Activated T-helper 2 cell treated with anti-CD3 and anti-CD28 coated beads, Interferon-gamma antibody, Interleukin-2, Interleukin-4, amounts not matched to agents 10 μg/mL and 5 μg/mL and 100 μg/mL, durations not matched to agents 14 hours and 24 hours and 36 hours (primary cell): ENCODE measurements at regions not wholly inside any gene's neighbourhood (a gene's known extent, or its start where the extent isn't known, plus 50 kb on each side); places are given as distances from the start of the nearest gene placed in this dataset.

Experiments
- DNase-seq: peaks from one replicate; pipeline ENCODE4 v3.0.0; 2021; ENCODE audit warnings: low spot score
- H3K27ac Mint-ChIP-seq: one replicate; pipeline ENCODE4 v1.8.0; 2021; ENCODE audit warnings: mixed read lengths
- H3K27me3 Mint-ChIP-seq: one replicate; pipeline ENCODE4 v1.8.0; 2021; ENCODE audit warnings: low read depth, mixed read lengths
- H3K36me3 Mint-ChIP-seq: one replicate; pipeline ENCODE4 v1.8.0; 2021; ENCODE audit warnings: low read depth, mixed read lengths
- H3K4me1 Mint-ChIP-seq: one replicate; pipeline ENCODE4 v1.8.0; 2021; ENCODE audit warnings: low read depth, mixed read lengths
- H3K4me3 Mint-ChIP-seq: one replicate; pipeline ENCODE4 v1.8.0; 2021; ENCODE audit warnings: low read depth, mild to moderate bottlenecking, moderate library complexity, mixed read lengths
- H3K9me3 Mint-ChIP-seq: one replicate; pipeline ENCODE4 v1.8.0; 2021; ENCODE audit warnings: mixed read lengths
- intact Hi-C: fragments of 100-400 bp; cut with micrococcal nuclease; formaldehyde crosslinking; loops from one replicate; pipeline ENCODE4 v1.15.1; 2023

- Mint-ChIP-seq H3K4me1 (no peaks in the 10 kb centered on the region), H3K27ac (no peak overlapping the region), H3K27me3 (no peaks in the 10 kb centered on the region), H3K9me3 (no peaks in the 10 kb centered on the region), H3K4me3 (no peak overlapping the region), H3K36me3 (no peaks in the 10 kb centered on the region)
- no peak for DNase-seq
- intact Hi-C loops, result no loop called here
Measured at GRCh38 chr6:145406783-145407182, 328.5 kb downstream of the EPM2A start.

- Mint-ChIP-seq H3K4me1 (no peaks in the 10 kb centered on the region), H3K4me3 (no peak overlapping the region), H3K27ac (no peak overlapping the region), H3K36me3 (no peaks in the 10 kb centered on the region), H3K27me3 (no peaks in the 10 kb centered on the region), H3K9me3 (no peaks in the 10 kb centered on the region)
- intact Hi-C loops, result no loop called here
- no peak for DNase-seq
Measured at GRCh38 chr6:145415616-145416015, 319.7 kb downstream of the EPM2A start.

- H3K27ac Mint-ChIP-seq, result no peak overlapping the region
- H3K27me3 Mint-ChIP-seq, result no peaks in the 10 kb centered on the region
- H3K4me3 Mint-ChIP-seq, result no peak overlapping the region
- no peak for DNase-seq
- no peaks in the 10 kb centered on the region for H3K4me1 Mint-ChIP-seq
- intact Hi-C loops, result no loop called here
- no peaks in the 10 kb centered on the region for H3K36me3 Mint-ChIP-seq
- no peaks in the 10 kb centered on the region for H3K9me3 Mint-ChIP-seq
Measured at GRCh38 chr6:145420599-145420998, 314.7 kb downstream of the EPM2A start.

GRCh38 chr6:145423936-145424335 is 311.4 kb downstream of the EPM2A start:
- no peaks in the 10 kb centered on the region for H3K9me3 Mint-ChIP-seq
- no peak overlapping the region for H3K4me3 Mint-ChIP-seq
- intact Hi-C loops, result no loop called here
- DNase-seq, result no peak
- no peaks in the 10 kb centered on the region for H3K27me3 Mint-ChIP-seq
- no peak overlapping the region for H3K27ac Mint-ChIP-seq
- no peaks in the 10 kb centered on the region for H3K4me1 Mint-ChIP-seq
- no peaks in the 10 kb centered on the region for H3K36me3 Mint-ChIP-seq

GRCh38 chr6:145427232-145427631 is 308.1 kb downstream of the EPM2A start:
- no peaks in the 10 kb centered on the region for H3K9me3 Mint-ChIP-seq

GRCh38 chr6:145428706-145429105 is 306.6 kb downstream of the EPM2A start:
- H3K4me1 Mint-ChIP-seq, result no peaks in the 10 kb centered on the region
- no peaks in the 10 kb centered on the region for H3K27me3 Mint-ChIP-seq
- H3K9me3 Mint-ChIP-seq, result no peaks in the 10 kb centered on the region
- H3K27ac Mint-ChIP-seq, result no peak overlapping the region
- intact Hi-C loops, result no loop called here
- H3K36me3 Mint-ChIP-seq, result no peaks in the 10 kb centered on the region
- no peak for DNase-seq
- H3K4me3 Mint-ChIP-seq, result no peak overlapping the region

More at GRCh38 chr6:145427232-145427631, 308.1 kb downstream of the EPM2A start:
- Mint-ChIP-seq H3K27me3 (no peaks in the 10 kb centered on the region), H3K36me3 (no peaks in the 10 kb centered on the region), H3K27ac (no peak overlapping the region), H3K4me3 (no peak overlapping the region), H3K4me1 (no peaks in the 10 kb centered on the region)
- no peak for DNase-seq
- intact Hi-C loops, result no loop called here

- intact Hi-C loops, result no loop called here
- Mint-ChIP-seq H3K4me1 (no peaks in the 10 kb centered on the region), H3K27ac (no peak overlapping the region), H3K36me3 (no peaks in the 10 kb centered on the region), H3K4me3 (no peak overlapping the region), H3K27me3 (no peaks in the 10 kb centered on the region), H3K9me3 (peaks cover 26% of the 10 kb centered on the region)
- no peak for DNase-seq
Measured at GRCh38 chr6:145442110-145442509, 293.2 kb downstream of the EPM2A start.

- H3K27me3 Mint-ChIP-seq, result no peaks in the 10 kb centered on the region
- no peaks in the 10 kb centered on the region for H3K4me1 Mint-ChIP-seq
- peaks cover 25% of the 10 kb centered on the region for H3K9me3 Mint-ChIP-seq
- DNase-seq, result no peak
- no peaks in the 10 kb centered on the region for H3K36me3 Mint-ChIP-seq
- intact Hi-C loops, result no loop called here
- H3K4me3 Mint-ChIP-seq, result no peak overlapping the region
- no peak overlapping the region for H3K27ac Mint-ChIP-seq
Measured at GRCh38 chr6:145445674-145446073, 289.6 kb downstream of the EPM2A start.

- Mint-ChIP-seq H3K9me3 (peaks cover 8% of the 10 kb centered on the region), H3K4me1 (no peaks in the 10 kb centered on the region), H3K4me3 (no peak overlapping the region), H3K27ac (no peak overlapping the region), H3K36me3 (no peaks in the 10 kb centered on the region), H3K27me3 (no peaks in the 10 kb centered on the region)
- intact Hi-C loops, result no loop called here
- DNase-seq, result no peak
Measured at GRCh38 chr6:145451029-145451428, 284.3 kb downstream of the EPM2A start.

GRCh38 chr6:145453376-145453775 is 281.9 kb downstream of the EPM2A start:
- no peak overlapping the region for H3K27ac Mint-ChIP-seq
- H3K36me3 Mint-ChIP-seq, result no peaks in the 10 kb centered on the region
- no peak overlapping the region for H3K4me3 Mint-ChIP-seq
- DNase-seq, result no peak
- intact Hi-C loops, result no loop called here
- no peaks in the 10 kb centered on the region for H3K4me1 Mint-ChIP-seq
- H3K9me3 Mint-ChIP-seq, result no peaks in the 10 kb centered on the region
- H3K27me3 Mint-ChIP-seq, result no peaks in the 10 kb centered on the region

- Mint-ChIP-seq H3K4me3 (no peak overlapping the region), H3K4me1 (no peaks in the 10 kb centered on the region), H3K27me3 (no peaks in the 10 kb centered on the region), H3K36me3 (no peaks in the 10 kb centered on the region), H3K9me3 (no peaks in the 10 kb centered on the region), H3K27ac (no peak overlapping the region)
- no peak for DNase-seq
- intact Hi-C loops, result no loop called here
Measured at GRCh38 chr6:145454006-145454405, 281.3 kb downstream of the EPM2A start.

GRCh38 chr6:145457556-145457955 is 277.8 kb downstream of the EPM2A start:
- no peak for DNase-seq
- no peak overlapping the region for H3K27ac Mint-ChIP-seq
- H3K4me1 Mint-ChIP-seq, result no peaks in the 10 kb centered on the region
- no peaks in the 10 kb centered on the region for H3K9me3 Mint-ChIP-seq
- H3K4me3 Mint-ChIP-seq, result no peak overlapping the region
- H3K36me3 Mint-ChIP-seq, result no peaks in the 10 kb centered on the region
- intact Hi-C loops, result no loop called here
- no peaks in the 10 kb centered on the region for H3K27me3 Mint-ChIP-seq

- Mint-ChIP-seq H3K27ac (no peak overlapping the region), H3K9me3 (peaks cover 10% of the 10 kb centered on the region), H3K27me3 (no peaks in the 10 kb centered on the region), H3K4me3 (no peak overlapping the region), H3K36me3 (no peaks in the 10 kb centered on the region), H3K4me1 (no peaks in the 10 kb centered on the region)
- DNase-seq, result no peak
- intact Hi-C loops, result no loop called here
Measured at GRCh38 chr6:145468534-145468933, 266.8 kb downstream of the EPM2A start.

GRCh38 chr6:145469021-145469420 is 266.3 kb downstream of the EPM2A start:
- intact Hi-C loops, result no loop called here
- H3K27me3 Mint-ChIP-seq, result no peaks in the 10 kb centered on the region
- H3K4me1 Mint-ChIP-seq, result no peaks in the 10 kb centered on the region
- peaks cover 10% of the 10 kb centered on the region for H3K9me3 Mint-ChIP-seq
- H3K36me3 Mint-ChIP-seq, result no peaks in the 10 kb centered on the region
- H3K27ac Mint-ChIP-seq, result no peak overlapping the region
- no peak overlapping the region for H3K4me3 Mint-ChIP-seq
- DNase-seq, result no peak
